Panc1 (cell line): ENCODE measurements at regions not wholly inside any gene's neighbourhood (a gene's known extent, or its start where the extent isn't known, plus 50 kb on each side); places are given as distances from the start of the nearest gene placed in this dataset.

Source experiments
- ATAC-seq: fragments of 200-7000 bp; cut with Tn5 transposase; 2 replicates; pipeline ENCODE4 v1.9.1; 2020; ENCODE audit warnings: mild to moderate bottlenecking, moderate library complexity
- BruUV-seq: library from RNA; stranded (reverse); fragments of 400-500 nt; replicated peaks from 2 replicates; lab custom pipeline; 2021; lab: Mats Ljungman, UMichigan
- CTCF ChIA-PET: fragments of 300-600 bp; sonication (Branson Sonifier 250); formaldehyde crosslinking; loops from one replicate; lab custom pipeline; 2022; ENCODE audit warnings: antibody characterized with exemption; lab: Charles Lee
- POLR2A ChIA-PET: fragments of 300-600 bp; sonication (Branson Sonifier 250); formaldehyde crosslinking; loops from one replicate; lab custom pipeline; 2022; ENCODE audit warnings: antibody characterized with exemption; lab: Charles Lee
- DNase-seq: peaks from one replicate; pipeline ENCODE4 v3.0.0-alpha.2; 2010; ENCODE audit warnings: low read depth, low spot score
- H3K27ac ChIP-seq: 2 replicates; pipeline ENCODE4 v1.5.1; 2011; ENCODE audit warnings: mild to moderate bottlenecking, low read length, inconsistent platforms
- H3K27me3 ChIP-seq: fragments of 200-500 bp; sonication (Bioruptor generic); 2 replicates; pipeline ENCODE4 v1.6.0; 2014; ENCODE audit warnings: low read length, inconsistent platforms; ENCODE audit not compliant: control insufficient read depth, insufficient read depth
- H3K36me3 ChIP-seq: fragments of 200-500 bp; sonication (Bioruptor generic); 2 replicates; pipeline ENCODE4 v1.5.1; 2014; ENCODE audit warnings: inconsistent platforms, mild to moderate bottlenecking, low read length, moderate library complexity; ENCODE audit not compliant: control insufficient read depth, insufficient read depth
- H3K4me1 ChIP-seq: 2 replicates; pipeline ENCODE4 v1.5.1; 2011; ENCODE audit warnings: inconsistent platforms, mild to moderate bottlenecking, low read length, moderate library complexity; ENCODE audit not compliant: control insufficient read depth, insufficient read depth
- H3K4me3 ChIP-seq, 2 experiments: 2 replicates each; pipeline ENCODE4 v1.5.1; 2011 to 2012; ENCODE audit warnings: low read depth in 2 of 2, low read length in 2 of 2, mild to moderate bottlenecking in 2 of 2, inconsistent platforms in 1 of 2, moderate library complexity in 1 of 2
- H3K9me3 ChIP-seq: fragments of 200-500 bp; sonication (Bioruptor generic); 2 replicates; pipeline ENCODE4 v1.5.1; 2014; ENCODE audit warnings: low read depth, mild to moderate bottlenecking, inconsistent platforms, low read length, moderate library complexity; ENCODE audit not compliant: control insufficient read depth, insufficient read depth
- POLR2AphosphoS5 ChIP-seq: IDR thresholded peaks from 2 replicates; pipeline ENCODE4 v1.6.1; 2012; ENCODE audit warnings: mild to moderate bottlenecking, low read depth, low read length, moderate library complexity
- REST ChIP-seq, 2 experiments: IDR thresholded peaks; 2 replicates each; pipeline ENCODE4 v1.6.1; 2011 to 2012; ENCODE audit warnings: low read depth in 2 of 2, control low read depth in 1 of 2, low read length in 1 of 2, mild to moderate bottlenecking in 1 of 2, moderate library complexity in 1 of 2; ENCODE audit not compliant: insufficient read depth in 1 of 2
- SIN3A ChIP-seq: IDR thresholded peaks from 2 replicates; pipeline ENCODE4 v1.6.1; 2012; ENCODE audit warnings: low read depth, mild to moderate bottlenecking, low read length, moderate library complexity, borderline replicate concordance; ENCODE audit not compliant: insufficient read depth
- TCF7L2 ChIP-seq: IDR thresholded peaks from 2 replicates; pipeline ENCODE4 v1.6.1; 2011; ENCODE audit warnings: mild to moderate bottlenecking, low read depth, low read length, inconsistent platforms
- in situ Hi-C: cut with HindIII; loops from 2 replicates; pipeline ENCODE4 v1.10.0; 2016; ENCODE audit warnings: low sequenced_read_pairs, low pct_unique_long_range_greater_than_20kb
- intact Hi-C: fragments of 100-400 bp; cut with micrococcal nuclease; formaldehyde crosslinking; loops from one replicate; pipeline ENCODE4 v1.10.0; 2022; ENCODE audit not compliant: unreplicated experiment
- TF ChIP-seq, protein P1 (sequence below): fragments of 450-650 bp; IDR thresholded peaks from 2 replicates; pipeline ENCODE4 v1.5.1; 2017; ENCODE audit warnings: mild to moderate bottlenecking

DNA sequence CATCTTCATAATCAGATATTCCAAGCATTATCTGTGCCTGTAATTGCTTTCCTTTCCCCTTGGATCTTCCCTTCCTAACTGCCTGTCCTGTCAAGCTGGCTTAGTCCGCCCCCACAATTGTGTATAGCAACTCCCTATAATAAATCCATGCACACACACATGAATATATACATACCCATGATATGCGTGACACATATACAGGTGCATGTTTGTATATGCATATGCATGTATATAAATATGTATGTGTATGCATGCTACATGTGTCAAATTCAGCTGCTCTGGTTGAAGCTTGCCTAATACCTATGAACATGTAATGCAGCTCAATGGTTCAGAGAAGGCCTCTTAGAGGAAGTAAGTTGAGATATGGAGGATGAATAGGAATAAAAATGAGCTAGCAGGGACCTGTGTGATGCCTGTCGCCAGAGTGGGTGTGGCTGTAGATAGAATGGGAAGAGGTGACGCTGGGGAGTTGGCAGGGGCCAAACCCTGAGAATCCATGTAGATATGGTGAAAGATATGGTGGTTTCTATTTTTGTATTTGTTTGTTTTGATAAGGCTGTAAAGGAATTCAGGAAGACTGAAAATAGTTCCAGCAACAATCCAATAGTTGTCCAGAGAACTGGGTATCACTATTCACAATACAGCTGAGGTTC, 595.0 kb upstream of the BOD1L1 start:
- CTCF ChIA-PET: no interaction called here
- POLR2A ChIA-PET: no interaction called here
- Histone ChIP-seq H3K27me3 (no peaks in the 10 kb centered on the region), H3K4me3 (no peak overlapping the region), H3K4me1 (no peaks in the 10 kb centered on the region), H3K27ac (no peak overlapping the region), H3K9me3 (no peaks in the 10 kb centered on the region), H3K36me3 (no peaks in the 10 kb centered on the region)
- ATAC-seq: no peak
- in situ Hi-C loops: no loop called here
- DNase-seq: no peak
- no TSS peak for BruUV-seq
- TF ChIP-seq TCF7L2: no peak
- no peak for TF ChIP-seq SIN3A
- intact Hi-C loops: no loop called here

- H3K4me1 ChIP-seq: no peaks in the 10 kb centered on the region
- ATAC-seq (no peak), DNase-seq (no peak)
- in situ Hi-C loops: no loop called here
- intact Hi-C loops: no loop called here
- H3K27me3 ChIP-seq: no peaks in the 10 kb centered on the region
- TF ChIP-seq SIN3A (no peak), TCF7L2 (no peak), REST (IDR thresholded peaks at IDR 0.05; ENCODE audit: insufficient read depth in 1 of 2, low read depth in 2 of 2, low read length in 1 of 2) (no peak)
- TF ChIP-seq, protein P1, sequence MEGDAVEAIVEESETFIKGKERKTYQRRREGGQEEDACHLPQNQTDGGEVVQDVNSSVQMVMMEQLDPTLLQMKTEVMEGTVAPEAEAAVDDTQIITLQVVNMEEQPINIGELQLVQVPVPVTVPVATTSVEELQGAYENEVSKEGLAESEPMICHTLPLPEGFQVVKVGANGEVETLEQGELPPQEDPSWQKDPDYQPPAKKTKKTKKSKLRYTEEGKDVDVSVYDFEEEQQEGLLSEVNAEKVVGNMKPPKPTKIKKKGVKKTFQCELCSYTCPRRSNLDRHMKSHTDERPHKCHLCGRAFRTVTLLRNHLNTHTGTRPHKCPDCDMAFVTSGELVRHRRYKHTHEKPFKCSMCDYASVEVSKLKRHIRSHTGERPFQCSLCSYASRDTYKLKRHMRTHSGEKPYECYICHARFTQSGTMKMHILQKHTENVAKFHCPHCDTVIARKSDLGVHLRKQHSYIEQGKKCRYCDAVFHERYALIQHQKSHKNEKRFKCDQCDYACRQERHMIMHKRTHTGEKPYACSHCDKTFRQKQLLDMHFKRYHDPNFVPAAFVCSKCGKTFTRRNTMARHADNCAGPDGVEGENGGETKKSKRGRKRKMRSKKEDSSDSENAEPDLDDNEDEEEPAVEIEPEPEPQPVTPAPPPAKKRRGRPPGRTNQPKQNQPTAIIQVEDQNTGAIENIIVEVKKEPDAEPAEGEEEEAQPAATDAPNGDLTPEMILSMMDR: no peak
- ChIA-PET CTCF (no interaction called here), POLR2A (interaction anchor here (0.6 kb wide), 1 partner anchor 752 kb away, joined by 3 read pairs; no protein-coding TSS in a partner anchor)
- H3K27ac ChIP-seq: no peak overlapping the region
- no TSS peak for BruUV-seq
- no peaks in the 10 kb centered on the region for H3K9me3 ChIP-seq
- no peaks in the 10 kb centered on the region for H3K36me3 ChIP-seq
- H3K4me3 ChIP-seq: no peak overlapping the region
Observed at GRCh38 chr4:14223461-14223860, 595.9 kb upstream of the BOD1L1 start.

DNA sequence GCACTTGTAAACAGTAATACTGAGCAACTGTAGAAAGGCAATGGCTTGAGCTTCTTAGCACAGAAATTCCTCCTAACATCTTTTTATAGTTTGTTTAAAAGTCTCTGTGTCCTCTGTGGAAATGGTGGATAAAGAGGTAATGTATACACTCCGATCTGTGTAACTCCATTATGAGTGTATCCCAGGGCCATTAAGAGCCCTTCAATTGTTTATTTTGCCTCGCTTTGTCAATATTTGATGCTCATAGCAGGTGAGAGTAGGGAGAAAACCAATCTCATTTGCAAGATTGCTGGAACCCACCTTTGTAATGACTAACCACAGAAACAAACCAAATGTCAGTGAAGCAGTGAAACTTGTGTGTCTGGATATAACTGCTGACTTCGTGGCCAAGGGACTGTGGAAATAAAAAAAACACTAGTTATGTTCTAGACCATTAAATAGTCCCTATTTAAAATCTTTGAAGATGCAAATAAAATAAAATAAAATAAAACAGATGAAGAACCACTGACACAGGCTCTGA, 598.2 kb upstream of the BOD1L1 start:
- in situ Hi-C loops: no loop called here
- TF ChIP-seq REST (IDR thresholded peaks at IDR 0.05; ENCODE audit: insufficient read depth in 1 of 2, low read depth in 2 of 2, low read length in 1 of 2): no peak
- no peak for TF ChIP-seq POLR2AphosphoS5
- no peak for TF ChIP-seq SIN3A
- TF ChIP-seq, protein P1: no peak
- no peak for TF ChIP-seq TCF7L2
- POLR2A ChIA-PET: no interaction called here

More for the DNA sequence above, 598.2 kb upstream of the BOD1L1 start:
- Histone ChIP-seq H3K27ac (no peak overlapping the region), H3K4me1 (no peaks in the 10 kb centered on the region), H3K9me3 (no peaks in the 10 kb centered on the region), H3K27me3 (no peaks in the 10 kb centered on the region), H3K4me3 (no peak overlapping the region), H3K36me3 (no peaks in the 10 kb centered on the region)
- CTCF ChIA-PET: no interaction called here
- no peak for ATAC-seq
- no peak for DNase-seq
- BruUV-seq: no TSS peak
- intact Hi-C loops: no loop called here
